Astrocyte of the cerebellum (primary cell): ENCODE measurements at regions not wholly inside any gene's neighbourhood (a gene's known extent, or its start where the extent isn't known, plus 50 kb on each side); places are given as distances from the start of the nearest gene placed in this dataset.

Experiments used
- DNase-seq: peaks from one replicate; pipeline ENCODE4 v3.0.0-alpha.2; 2011; ENCODE audit warnings: low read depth
- H3K4me3 ChIP-seq: 2 replicates; pipeline ENCODE4 v1.5.1; 2011; ENCODE audit warnings: mild to moderate bottlenecking, low read depth, low read length, moderate library complexity
- in situ Hi-C: cut with HindIII; loops from 2 replicates; pipeline ENCODE4 v1.10.0; 2017; ENCODE audit warnings: low sequenced_read_pairs
- TF ChIP-seq, protein P1 (sequence below): IDR thresholded peaks from 2 replicates; pipeline ENCODE4 v1.5.1; 2012; ENCODE audit warnings: low read length, low read depth, moderate library complexity, mild to moderate bottlenecking; ENCODE audit errors: missing control alignments

DNA sequence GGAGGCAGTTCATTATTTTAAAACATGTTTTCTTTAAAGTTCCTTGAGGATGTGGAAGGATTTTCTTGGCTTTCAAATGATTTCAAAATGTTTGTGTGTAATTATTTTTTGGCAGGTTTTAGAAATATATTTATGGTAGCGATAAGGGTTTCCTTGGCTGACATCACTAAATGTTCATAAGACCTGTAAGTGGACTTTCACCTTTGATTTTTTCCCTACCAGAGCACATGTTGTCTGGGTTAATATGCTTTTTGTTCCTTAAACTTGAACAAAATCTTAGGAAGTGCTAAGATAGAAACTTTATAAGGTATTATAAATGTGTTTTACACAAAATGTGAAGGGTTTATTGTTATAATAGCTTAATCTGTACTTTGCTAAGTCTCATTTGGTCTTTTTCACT is 315.6 kb downstream of the PCDH7 start:
- no peak overlapping the region for H3K4me3 ChIP-seq
- TF ChIP-seq, protein P1, sequence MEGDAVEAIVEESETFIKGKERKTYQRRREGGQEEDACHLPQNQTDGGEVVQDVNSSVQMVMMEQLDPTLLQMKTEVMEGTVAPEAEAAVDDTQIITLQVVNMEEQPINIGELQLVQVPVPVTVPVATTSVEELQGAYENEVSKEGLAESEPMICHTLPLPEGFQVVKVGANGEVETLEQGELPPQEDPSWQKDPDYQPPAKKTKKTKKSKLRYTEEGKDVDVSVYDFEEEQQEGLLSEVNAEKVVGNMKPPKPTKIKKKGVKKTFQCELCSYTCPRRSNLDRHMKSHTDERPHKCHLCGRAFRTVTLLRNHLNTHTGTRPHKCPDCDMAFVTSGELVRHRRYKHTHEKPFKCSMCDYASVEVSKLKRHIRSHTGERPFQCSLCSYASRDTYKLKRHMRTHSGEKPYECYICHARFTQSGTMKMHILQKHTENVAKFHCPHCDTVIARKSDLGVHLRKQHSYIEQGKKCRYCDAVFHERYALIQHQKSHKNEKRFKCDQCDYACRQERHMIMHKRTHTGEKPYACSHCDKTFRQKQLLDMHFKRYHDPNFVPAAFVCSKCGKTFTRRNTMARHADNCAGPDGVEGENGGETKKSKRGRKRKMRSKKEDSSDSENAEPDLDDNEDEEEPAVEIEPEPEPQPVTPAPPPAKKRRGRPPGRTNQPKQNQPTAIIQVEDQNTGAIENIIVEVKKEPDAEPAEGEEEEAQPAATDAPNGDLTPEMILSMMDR: no peak
- in situ Hi-C loops: no loop called here
- no peak for DNase-seq

DNA sequence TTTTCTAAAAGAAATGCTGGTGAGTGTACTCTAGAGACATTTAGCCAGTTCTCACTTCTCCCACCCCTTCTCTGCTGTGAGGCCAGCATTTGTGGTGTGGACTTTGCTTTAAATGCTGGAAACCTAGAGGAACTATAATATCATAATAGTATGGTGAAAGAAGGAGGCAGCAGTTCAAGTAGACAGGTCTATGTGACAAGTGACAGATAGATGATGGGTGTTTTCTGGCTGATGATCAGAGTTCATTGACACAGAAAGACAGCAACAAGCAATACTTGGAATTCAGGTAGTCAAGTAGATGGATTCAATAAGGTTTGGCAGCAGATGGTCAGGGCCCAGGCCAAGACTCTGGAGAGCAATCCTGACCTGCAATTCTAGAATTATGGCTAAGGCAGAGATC is 317.5 kb downstream of the PCDH7 start:
- in situ Hi-C loops: no loop called here
- no peak overlapping the region for H3K4me3 ChIP-seq
- TF ChIP-seq, protein P1: no peak
- no peak for DNase-seq

DNA sequence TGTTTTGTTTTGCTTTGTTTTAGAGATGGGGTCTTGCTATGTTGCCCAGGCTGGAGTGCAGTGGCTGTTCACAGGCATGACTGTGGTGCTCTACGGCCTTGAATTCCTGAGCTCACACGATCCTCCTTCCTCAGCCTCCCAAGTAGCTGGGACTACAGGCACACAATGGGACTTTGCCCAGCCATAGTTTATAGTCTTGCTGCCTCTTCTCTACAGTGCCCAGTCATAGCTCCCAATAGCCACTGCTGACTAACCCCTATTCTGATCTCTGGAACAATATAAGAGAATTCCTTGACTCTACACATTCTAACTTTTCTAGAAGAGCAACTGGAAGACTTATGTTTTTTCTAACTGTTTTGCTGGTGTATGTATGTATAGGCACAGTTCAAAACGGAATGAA is 319.2 kb downstream of the PCDH7 start:
- TF ChIP-seq, protein P1: no peak
- no peak for DNase-seq
- in situ Hi-C loops: no loop called here
- H3K4me3 ChIP-seq: no peak overlapping the region

DNA sequence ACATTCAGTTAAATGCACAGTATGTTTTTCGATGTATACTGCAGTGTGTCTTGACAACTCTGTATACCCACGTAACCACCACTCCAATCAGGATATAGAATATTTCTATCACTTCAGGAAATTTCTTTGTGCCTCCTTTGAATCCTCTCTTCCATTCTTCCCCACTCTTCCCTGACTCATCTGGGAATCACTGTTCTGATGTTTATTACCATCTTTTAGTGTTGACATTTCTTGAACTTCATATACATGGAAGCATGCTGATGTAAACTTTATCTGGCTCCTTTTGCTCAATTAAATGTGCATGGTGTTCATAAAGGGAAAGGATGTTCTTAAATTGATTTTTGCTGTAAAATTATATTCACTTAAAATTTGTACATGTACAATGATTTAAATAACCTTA is 319.9 kb downstream of the PCDH7 start:
- in situ Hi-C loops: no loop called here
- TF ChIP-seq, protein P1: no peak
- no peak overlapping the region for H3K4me3 ChIP-seq
- no peak for DNase-seq

DNA sequence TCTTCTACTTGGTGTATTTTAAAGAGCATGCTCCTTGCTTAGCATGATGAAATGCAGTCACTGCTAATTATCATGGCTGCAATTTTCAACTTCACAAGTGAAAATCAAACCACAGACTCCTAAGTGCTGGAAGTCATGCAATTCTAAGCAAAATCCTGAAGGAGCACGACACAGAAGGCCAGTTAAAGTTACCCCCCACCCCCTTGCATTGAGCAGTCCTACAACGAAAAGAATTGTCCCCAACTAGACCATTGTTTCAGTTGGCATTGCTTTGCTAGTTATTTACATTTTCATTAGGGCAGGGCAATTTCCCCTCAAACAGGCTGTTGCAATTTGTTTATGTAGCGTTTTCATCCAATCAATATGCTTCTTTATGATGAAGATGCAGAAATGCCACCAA is 321.2 kb downstream of the PCDH7 start:
- TF ChIP-seq, protein P1: no peak
- in situ Hi-C loops: no loop called here
- no peak for DNase-seq
- H3K4me3 ChIP-seq: no peak overlapping the region

DNA sequence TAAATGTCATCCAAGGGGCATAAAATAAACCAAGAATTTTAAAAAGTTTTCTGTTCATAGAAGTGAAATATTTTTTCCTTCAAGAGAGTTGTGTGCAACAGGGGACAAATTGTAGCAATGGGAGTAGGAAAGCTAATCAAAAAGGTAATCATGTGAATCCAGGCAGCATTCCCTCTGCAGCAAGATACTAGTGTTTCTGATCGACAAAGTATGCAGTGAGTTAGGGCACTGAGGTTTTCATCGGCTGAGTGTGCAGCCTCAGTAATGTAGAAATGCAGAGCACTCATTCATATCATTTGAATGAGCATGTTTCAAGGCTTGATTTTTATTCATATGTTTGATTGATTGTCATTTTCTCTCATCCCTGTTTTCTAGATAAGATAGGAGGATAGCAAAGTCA is 321.7 kb downstream of the PCDH7 start:
- H3K4me3 ChIP-seq: no peak overlapping the region
- in situ Hi-C loops: no loop called here
- no peak for DNase-seq
- TF ChIP-seq, protein P1: no peak

DNA sequence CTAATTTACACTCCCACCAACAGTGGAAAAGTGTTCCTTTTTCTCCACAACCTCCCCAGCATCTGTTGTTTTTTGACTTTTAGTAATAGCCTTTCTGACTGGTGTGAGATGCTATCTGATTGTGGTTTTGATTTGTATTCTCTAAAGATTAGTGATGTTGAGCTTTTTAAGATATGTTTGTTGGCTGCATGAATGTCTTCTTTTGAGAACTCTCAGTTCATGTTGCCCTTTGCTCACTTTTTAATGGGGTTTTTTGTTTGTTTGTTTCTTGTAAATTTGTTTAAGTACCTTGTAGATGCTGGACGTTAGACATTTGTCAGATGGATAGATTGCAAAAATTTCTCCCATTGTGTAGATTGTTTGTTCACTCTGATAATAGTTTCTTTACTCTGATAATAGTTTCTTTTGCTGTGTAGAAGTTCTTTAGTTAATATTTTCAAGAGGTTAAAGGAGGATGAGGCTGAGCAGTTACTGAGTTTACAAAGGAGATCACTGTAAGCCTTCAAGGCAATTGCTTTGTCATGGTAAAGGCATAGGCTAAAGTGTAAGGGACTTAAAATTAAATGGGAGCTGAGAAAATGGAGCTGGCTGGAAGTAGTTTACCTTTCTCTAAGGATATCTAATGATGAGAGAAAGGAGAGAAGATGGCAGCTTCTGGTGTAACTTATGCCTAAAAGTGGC is 323.4 kb downstream of the PCDH7 start:
- TF ChIP-seq, protein P1: no peak
- no peak for DNase-seq
- in situ Hi-C loops: no loop called here
- H3K4me3 ChIP-seq: no peak overlapping the region
